ENCODE measurements at regions not wholly inside any gene's neighbourhood (a gene's known extent, or its start where the extent isn't known, plus 50 kb on each side); places are given as distances from the start of the nearest gene placed in this dataset.

DNA sequence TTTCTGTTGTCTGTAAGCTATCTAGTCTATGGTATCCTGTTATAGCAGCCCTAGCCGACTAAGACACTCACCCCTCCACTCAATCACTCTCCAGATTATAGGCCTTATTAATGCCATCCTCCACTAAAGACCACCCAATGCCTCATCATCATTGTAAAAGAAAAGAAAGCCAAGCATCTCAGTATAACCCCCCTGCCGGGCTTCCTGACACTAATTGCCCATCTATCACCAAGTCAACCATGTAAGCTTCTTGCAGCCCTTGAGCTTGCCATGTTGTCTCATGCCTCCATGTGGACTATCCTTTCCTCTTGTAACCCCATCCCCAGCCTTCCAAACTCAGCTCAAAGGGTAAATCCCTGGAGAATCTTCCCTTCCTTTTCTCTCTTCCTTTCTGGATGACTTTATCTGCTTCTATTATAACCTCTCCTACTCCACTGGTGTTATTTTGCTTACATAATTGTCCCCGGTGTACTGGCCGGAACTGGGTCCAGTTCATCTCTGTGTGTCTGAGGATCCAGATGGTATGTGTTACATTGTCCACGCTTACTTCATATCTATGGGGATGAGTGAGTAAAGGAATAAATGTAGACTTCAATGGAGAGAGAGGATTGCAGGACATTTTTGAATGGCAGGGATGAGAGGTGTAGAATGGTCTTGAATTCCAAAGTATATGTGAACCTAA lies 202.9 kb upstream of the SOX4 start:
- H3K27ac Mint-ChIP-seq, result no peak overlapping the region
- CTCF ChIA-PET, result no interaction called here
- no peaks in the 10 kb centered on the region for H3K4me1 Mint-ChIP-seq (ENCODE audit: low read depth)
- H3K27me3 Mint-ChIP-seq (ENCODE audit: low read depth), result peaks cover 4% of the 10 kb centered on the region
- H3K36me3 Mint-ChIP-seq (ENCODE audit: low read depth), result no peaks in the 10 kb centered on the region
- DNase-seq (no peak), ATAC-seq (no peak)
- no peak overlapping the region for H3K4me3 Mint-ChIP-seq
- no peaks in the 10 kb centered on the region for H3K9me3 Mint-ChIP-seq (ENCODE audit: insufficient read depth)
- POLR2A ChIA-PET, result no interaction called here

- ChIA-PET POLR2A (no interaction called here), CTCF (interaction anchor here (0.5 to 0.6 kb wide), 2 partner anchors 935 to 1250 kb away, joined by 3 read pairs; no protein-coding TSS in a partner anchor)
- H3K27me3 Mint-ChIP-seq (ENCODE audit: low read depth), result peaks cover 12% of the 10 kb centered on the region
- H3K4me3 Mint-ChIP-seq, result no peak overlapping the region
- H3K36me3 Mint-ChIP-seq (ENCODE audit: low read depth), result no peaks in the 10 kb centered on the region
- no peaks in the 10 kb centered on the region for H3K9me3 Mint-ChIP-seq (ENCODE audit: insufficient read depth)
- DNase-seq, result no peak
- no peaks in the 10 kb centered on the region for H3K4me1 Mint-ChIP-seq (ENCODE audit: low read depth)
- ATAC-seq, result no peak
- H3K27ac Mint-ChIP-seq, result no peak overlapping the region
Measured at GRCh38 chr6:21392177-21392576, 201.4 kb upstream of the SOX4 start.

DNA sequence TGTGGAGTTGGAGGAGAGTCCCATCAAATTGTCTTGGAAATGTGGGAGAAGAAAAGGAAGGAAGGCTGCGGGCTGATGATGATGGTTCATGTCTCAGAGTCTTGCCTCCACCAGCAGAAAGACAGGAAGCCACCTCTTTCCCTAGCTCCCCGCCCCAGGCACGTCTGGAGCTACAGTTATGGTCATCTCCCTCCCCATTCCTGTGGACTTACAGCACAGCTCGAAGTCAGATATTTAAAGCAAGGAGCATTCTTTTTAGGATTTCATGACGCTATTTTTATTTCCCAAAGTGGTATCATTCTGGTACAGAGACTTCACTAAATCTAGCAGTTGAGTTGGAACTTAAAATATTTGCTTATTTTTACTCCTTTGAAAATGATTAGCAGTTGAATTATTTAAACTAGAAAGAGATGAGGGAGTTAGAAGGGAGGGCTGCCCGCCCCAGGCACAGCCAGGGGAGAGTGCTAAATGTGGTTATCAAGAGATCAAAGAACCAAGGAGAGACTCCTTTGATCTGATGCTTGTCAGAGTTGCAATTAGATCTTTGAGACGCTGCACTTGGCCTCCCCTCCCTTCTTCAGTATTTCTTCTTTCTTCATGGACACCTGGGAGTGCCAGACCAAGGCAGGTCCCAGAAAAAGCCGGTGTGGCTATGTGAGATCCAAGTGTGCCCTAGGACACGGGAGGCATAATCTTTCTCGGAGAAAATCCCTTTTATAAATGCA lies 199.9 kb upstream of the SOX4 start:
- no peak for ATAC-seq
- ChIA-PET CTCF (no interaction called here), POLR2A (no interaction called here)

DNA sequence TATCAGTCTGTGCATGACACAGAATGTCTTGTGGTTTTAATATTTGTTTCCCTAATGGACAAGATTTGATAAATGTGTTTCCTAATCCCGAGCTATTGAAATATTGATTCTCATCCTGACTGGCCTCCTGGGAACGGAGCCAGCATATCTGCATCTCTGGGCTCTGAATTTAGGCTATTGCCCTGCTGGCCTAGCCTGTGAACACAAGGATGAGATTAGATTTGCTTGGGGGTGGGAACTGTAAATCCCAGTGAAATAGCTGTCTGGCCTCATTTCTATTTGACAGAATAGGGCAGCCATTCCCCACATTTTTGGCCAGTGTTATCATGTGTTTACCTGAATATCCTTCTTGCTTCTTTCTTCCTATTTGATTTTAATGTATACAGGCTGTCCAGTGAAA lies 198.4 kb upstream of the SOX4 start:
- Mint-ChIP-seq H3K4me3 (no peak overlapping the region), H3K36me3 (ENCODE audit: low read depth) (no peaks in the 10 kb centered on the region), H3K27ac (no peak overlapping the region), H3K4me1 (ENCODE audit: low read depth) (no peaks in the 10 kb centered on the region), H3K27me3 (ENCODE audit: low read depth) (peaks cover 20% of the 10 kb centered on the region), H3K9me3 (ENCODE audit: insufficient read depth) (no peaks in the 10 kb centered on the region)
- ChIA-PET POLR2A (no interaction called here), CTCF (no interaction called here)
- ATAC-seq, result no peak
- DNase-seq, result no peak

More for the DNA sequence above, 199.9 kb upstream of the SOX4 start:
- Mint-ChIP-seq H3K27me3 (ENCODE audit: low read depth) (peaks cover 18% of the 10 kb centered on the region), H3K9me3 (ENCODE audit: insufficient read depth) (no peaks in the 10 kb centered on the region), H3K27ac (no peak overlapping the region), H3K4me3 (no peak overlapping the region), H3K36me3 (ENCODE audit: low read depth) (no peaks in the 10 kb centered on the region), H3K4me1 (ENCODE audit: low read depth) (no peaks in the 10 kb centered on the region)
- no peak for DNase-seq

DNA sequence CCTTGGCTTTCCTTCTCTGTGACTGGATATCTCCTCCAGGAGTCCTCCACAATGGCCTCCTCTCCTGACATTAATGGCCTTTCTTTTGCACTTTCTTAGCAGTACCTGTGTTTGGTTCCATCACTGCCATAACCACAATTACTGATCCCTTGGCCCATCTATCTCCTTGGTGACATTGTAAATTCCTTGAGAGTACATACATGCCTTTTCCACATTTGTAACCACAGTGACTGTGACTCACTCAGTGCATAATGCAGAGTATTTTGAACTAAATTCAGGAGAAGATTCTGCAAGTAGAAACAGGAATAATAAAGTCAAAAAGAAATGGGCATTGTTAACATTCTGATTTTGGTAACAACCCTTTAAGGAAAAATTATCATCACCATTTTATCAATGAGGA lies 197.2 kb upstream of the SOX4 start:
- POLR2A ChIA-PET, result no interaction called here
- no peak for ATAC-seq
- H3K27me3 Mint-ChIP-seq (ENCODE audit: low read depth), result peaks cover 19% of the 10 kb centered on the region
- H3K4me3 Mint-ChIP-seq, result no peak overlapping the region
- CTCF ChIA-PET, result no interaction called here
- no peak for DNase-seq
- H3K36me3 Mint-ChIP-seq (ENCODE audit: low read depth), result no peaks in the 10 kb centered on the region
- H3K9me3 Mint-ChIP-seq (ENCODE audit: insufficient read depth), result no peaks in the 10 kb centered on the region
- peaks cover 3% of the 10 kb centered on the region for H3K4me1 Mint-ChIP-seq (ENCODE audit: low read depth)
- H3K27ac Mint-ChIP-seq, result no peak overlapping the region

- no peak overlapping the region for H3K4me3 Mint-ChIP-seq
- peaks cover 8% of the 10 kb centered on the region for H3K4me1 Mint-ChIP-seq (ENCODE audit: low read depth)
- H3K9me3 Mint-ChIP-seq (ENCODE audit: insufficient read depth), result no peaks in the 10 kb centered on the region
- no peak for DNase-seq
- POLR2A ChIA-PET, result no interaction called here
- no peaks in the 10 kb centered on the region for H3K36me3 Mint-ChIP-seq (ENCODE audit: low read depth)
- H3K27ac Mint-ChIP-seq, result no peak overlapping the region
- no peak for ATAC-seq
- CTCF ChIA-PET, result no interaction called here
- peaks cover 22% of the 10 kb centered on the region for H3K27me3 Mint-ChIP-seq (ENCODE audit: low read depth)
Measured at GRCh38 chr6:21398741-21399325, 194.7 kb upstream of the SOX4 start.

DNA sequence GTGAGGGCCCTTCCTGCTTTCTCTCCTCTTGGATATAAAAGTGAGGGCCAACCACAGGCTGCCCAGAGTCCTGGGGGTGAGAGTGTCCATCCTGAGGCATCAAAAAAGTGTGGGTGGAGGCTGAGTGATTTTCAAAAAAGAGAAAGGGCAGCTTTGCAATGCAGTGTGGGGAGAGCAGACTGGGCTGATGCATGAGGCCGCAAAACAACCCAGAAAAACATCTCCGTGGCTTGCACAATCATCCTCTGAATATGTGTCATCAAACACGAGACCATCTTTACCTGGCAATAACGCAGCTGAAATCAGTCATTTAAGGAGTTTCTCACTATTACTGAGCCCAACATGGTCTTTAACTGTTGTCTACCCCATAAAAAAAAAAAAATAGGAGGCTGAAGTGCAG lies 191.2 kb upstream of the SOX4 start:
- no peaks in the 10 kb centered on the region for H3K36me3 Mint-ChIP-seq (ENCODE audit: low read depth)
- ChIA-PET POLR2A (no interaction called here), CTCF (no interaction called here)
- H3K27ac Mint-ChIP-seq, result no peak overlapping the region
- peaks cover 8% of the 10 kb centered on the region for H3K4me1 Mint-ChIP-seq (ENCODE audit: low read depth)
- ATAC-seq (no peak), DNase-seq (no peak)
- H3K4me3 Mint-ChIP-seq, result no peak overlapping the region
- no peaks in the 10 kb centered on the region for H3K9me3 Mint-ChIP-seq (ENCODE audit: insufficient read depth)
- peaks cover 14% of the 10 kb centered on the region for H3K27me3 Mint-ChIP-seq (ENCODE audit: low read depth)

DNA sequence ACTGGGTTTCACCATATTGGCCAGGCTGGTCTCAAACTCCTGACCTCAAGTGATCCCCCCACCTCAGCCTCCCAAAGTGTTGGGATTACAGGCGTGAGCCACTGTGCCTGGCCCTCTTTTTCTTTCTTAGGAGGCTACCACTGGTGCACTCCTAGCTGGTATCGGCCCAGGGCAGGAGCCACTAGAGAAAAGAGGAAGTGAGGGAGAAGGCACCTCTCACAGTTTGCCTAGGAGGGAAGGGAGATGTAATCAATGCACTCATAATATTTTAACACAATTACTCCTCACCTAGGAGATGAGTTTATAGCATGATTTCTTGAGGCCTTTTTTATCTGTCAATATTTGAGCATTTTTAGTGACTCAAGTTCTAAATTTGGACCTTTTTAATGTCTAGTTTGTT lies 189.0 kb upstream of the SOX4 start:
- Mint-ChIP-seq H3K36me3 (ENCODE audit: low read depth) (no peaks in the 10 kb centered on the region), H3K4me1 (ENCODE audit: low read depth) (peaks cover 8% of the 10 kb centered on the region), H3K9me3 (ENCODE audit: insufficient read depth) (peaks cover 5% of the 10 kb centered on the region), H3K27me3 (ENCODE audit: low read depth) (peaks cover 10% of the 10 kb centered on the region), H3K27ac (no peak overlapping the region), H3K4me3 (no peak overlapping the region)
- CTCF ChIA-PET, result no interaction called here
- no peak for DNase-seq
- POLR2A ChIA-PET, result no interaction called here
- ATAC-seq, result no peak

DNA sequence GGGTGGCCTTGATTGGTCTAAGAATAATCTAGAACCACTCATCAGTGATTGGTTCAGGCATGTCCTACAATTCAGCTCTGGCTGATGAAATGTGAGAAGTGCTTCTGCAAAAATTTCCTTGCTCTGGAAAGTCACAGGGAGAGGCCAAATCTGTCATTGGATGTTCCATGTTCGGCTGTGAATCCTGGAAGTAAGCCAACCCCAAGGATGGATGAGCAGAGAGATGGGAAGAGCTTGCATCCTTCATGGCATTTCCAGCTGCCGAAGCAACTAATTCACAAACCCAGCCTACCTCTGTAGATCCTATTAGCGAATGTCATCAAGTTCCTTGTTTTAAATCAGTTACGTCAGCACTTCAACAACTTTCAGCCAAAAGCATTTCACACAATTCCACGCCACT lies 187.2 kb upstream of the SOX4 start:
- CTCF ChIA-PET, result no interaction called here
- ATAC-seq (no peak), DNase-seq (no peak)
- Mint-ChIP-seq H3K4me3 (no peak overlapping the region), H3K27me3 (ENCODE audit: low read depth) (peaks cover 10% of the 10 kb centered on the region), H3K36me3 (ENCODE audit: low read depth) (no peaks in the 10 kb centered on the region), H3K4me1 (ENCODE audit: low read depth) (peaks cover 5% of the 10 kb centered on the region), H3K9me3 (ENCODE audit: insufficient read depth) (peaks cover 5% of the 10 kb centered on the region), H3K27ac (no peak overlapping the region)
- POLR2A ChIA-PET, result no interaction called here

DNA sequence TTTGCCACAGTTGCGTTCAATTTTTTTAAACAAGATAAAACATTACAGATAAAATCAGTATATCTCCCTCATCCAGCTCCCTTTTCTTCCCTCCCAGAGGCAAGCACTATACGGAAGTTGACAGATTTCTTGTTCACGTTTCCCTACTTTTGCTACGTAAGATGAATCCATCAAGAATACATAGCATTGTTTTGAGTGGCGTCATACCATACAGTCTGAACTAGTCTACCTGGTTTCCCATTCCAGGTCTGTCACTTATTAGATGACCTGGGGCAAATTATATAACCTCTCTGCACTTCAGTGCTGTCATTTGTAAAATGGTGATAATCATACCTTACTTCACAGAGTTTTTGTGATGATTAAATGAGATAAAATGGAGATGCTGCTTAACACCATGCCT lies 184.3 kb upstream of the SOX4 start:
- Mint-ChIP-seq H3K36me3 (ENCODE audit: low read depth) (no peaks in the 10 kb centered on the region), H3K4me1 (ENCODE audit: low read depth) (no peaks in the 10 kb centered on the region), H3K9me3 (ENCODE audit: insufficient read depth) (peaks cover 5% of the 10 kb centered on the region), H3K4me3 (no peak overlapping the region), H3K27me3 (ENCODE audit: low read depth) (peaks cover 10% of the 10 kb centered on the region), H3K27ac (no peak overlapping the region)
- no peak for ATAC-seq
- DNase-seq, result no peak
- ChIA-PET CTCF (no interaction called here), POLR2A (no interaction called here)

DNA sequence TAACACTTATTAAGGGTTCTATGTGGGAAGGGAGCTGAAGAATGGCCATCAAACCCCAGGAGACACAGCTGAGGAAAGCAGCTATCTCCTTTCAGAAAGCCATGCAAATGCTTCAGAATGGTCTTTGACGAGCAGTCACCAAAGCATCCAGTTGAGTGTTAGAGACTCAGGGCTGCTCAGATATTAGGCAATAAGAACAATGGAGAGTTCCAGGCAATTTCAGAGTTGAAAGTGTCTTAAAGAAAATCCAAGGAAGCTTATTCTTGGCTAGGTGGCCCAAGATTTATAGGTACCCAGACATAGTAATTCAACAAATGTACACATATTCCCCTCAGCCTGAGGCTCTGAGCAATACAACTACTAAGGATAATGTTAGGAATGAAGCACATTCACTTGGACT lies 180.1 kb upstream of the SOX4 start:
- Mint-ChIP-seq H3K27me3 (ENCODE audit: low read depth) (peaks cover 7% of the 10 kb centered on the region), H3K36me3 (ENCODE audit: low read depth) (no peaks in the 10 kb centered on the region), H3K9me3 (ENCODE audit: insufficient read depth) (no peaks in the 10 kb centered on the region), H3K27ac (no peak overlapping the region), H3K4me1 (ENCODE audit: low read depth) (no peaks in the 10 kb centered on the region), H3K4me3 (no peak overlapping the region)
- ATAC-seq (no peak), DNase-seq (no peak)
- ChIA-PET CTCF (no interaction called here), POLR2A (no interaction called here)

DNA sequence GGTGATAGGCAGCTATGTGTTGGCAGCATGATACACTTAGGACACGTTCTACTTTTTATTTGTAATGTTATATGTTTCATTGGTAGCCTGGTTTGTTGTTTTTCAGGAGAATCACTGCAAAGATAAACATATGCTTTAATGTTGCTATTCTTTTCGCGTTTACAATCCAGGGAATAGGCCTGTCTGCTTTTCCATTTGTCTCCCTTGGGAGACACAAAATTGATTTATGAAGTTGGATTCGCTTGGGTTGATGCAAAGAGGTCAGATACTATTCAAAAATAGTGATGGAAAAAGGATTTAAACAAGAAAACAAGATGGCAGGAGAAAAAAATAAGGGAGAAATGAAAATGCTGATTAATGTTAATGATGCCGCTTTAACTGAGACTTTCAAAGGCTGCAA lies 179.5 kb upstream of the SOX4 start:
- Mint-ChIP-seq H3K27me3 (ENCODE audit: low read depth) (peaks cover 7% of the 10 kb centered on the region), H3K36me3 (ENCODE audit: low read depth) (no peaks in the 10 kb centered on the region), H3K27ac (no peak overlapping the region), H3K4me1 (ENCODE audit: low read depth) (no peaks in the 10 kb centered on the region), H3K9me3 (ENCODE audit: insufficient read depth) (no peaks in the 10 kb centered on the region), H3K4me3 (no peak overlapping the region)
- ChIA-PET CTCF (no interaction called here), POLR2A (no interaction called here)
- DNase-seq, result no peak
- no peak for ATAC-seq

All from activated CD8-positive, alpha-beta T cell treated with anti-CD3 and anti-CD28 coated beads, Interleukin-2, amount 10 ng/mL, durations not matched to agents 7 days and 5 days (primary cell).